ENCODE measurements at regions not wholly inside any gene's neighbourhood (a gene's known extent, or its start where the extent isn't known, plus 50 kb on each side); places are given as distances from the start of the nearest gene placed in this dataset.

GRCh38 chr6:22468256-22468965, 101.0 kb upstream of the HDGFL1 start:
- DNase-seq, result no peak

- DNase-seq, result no peak
These were observed 98.8 kb upstream of the HDGFL1 start for GRCh38 chr6:22470454-22471131.

GRCh38 chr6:22471132-22471690, 98.2 kb upstream of the HDGFL1 start:
- DNase-seq, result no peak

GRCh38 chr6:22471746-22472145, 97.6 kb upstream of the HDGFL1 start:
- no peak for DNase-seq

GRCh38 chr6:22473991-22474682, 95.2 kb upstream of the HDGFL1 start:
- no peak for DNase-seq

- DNase-seq, result no peak
These were observed 92.5 kb upstream of the HDGFL1 start for GRCh38 chr6:22476811-22477390.

- DNase-seq, result no peak
These were observed 72.1 kb upstream of the HDGFL1 start for GRCh38 chr6:22497276-22497675.

GRCh38 chr6:22499815-22500214, 69.6 kb upstream of the HDGFL1 start:
- no peak for DNase-seq

GRCh38 chr6:22506496-22506895, 62.9 kb upstream of the HDGFL1 start:
- no peak for DNase-seq

GRCh38 chr6:22512686-22513427, 56.5 kb upstream of the HDGFL1 start:
- DNase-seq, result no peak

- DNase-seq, result no peak
These were observed 55.7 kb upstream of the HDGFL1 start for GRCh38 chr6:22513667-22514066.

- DNase-seq, result no peak
These were observed 50.1 kb upstream of the HDGFL1 start for GRCh38 chr6:22519237-22519636.
